Tibial nerve (tissue), 4 donors: ENCODE measurements at regions not wholly inside any gene's neighbourhood (a gene's known extent, or its start where the extent isn't known, plus 50 kb on each side); places are given as distances from the start of the nearest gene placed in this dataset.

Experiments used
- DNase-seq, 2 donors: peaks; one replicate each; pipeline ENCODE4 v3.0.0-alpha.2; 2019; ENCODE audit warnings: low spot score in 2 of 2
- H3K27ac ChIP-seq, 4 donors: fragments of 200-600 bp; sonication (generic) in 3 of 4; one replicate each; pipeline ENCODE4 v1.5.1; 2017 to 2019; ENCODE audit warnings: mild to moderate bottlenecking in 1 of 4
- H3K27me3 ChIP-seq, 2 donors: fragments of 200-600 bp; sonication (generic) in 1 of 2; one replicate each; pipeline versions ENCODE4 v1.5.1 to v1.6.0; 2017 to 2019
- H3K36me3 ChIP-seq, 3 donors: fragments of 200-600 bp; sonication (generic); one replicate each; pipeline ENCODE4 v1.5.1; 2018 to 2019
- H3K4me1 ChIP-seq, 4 donors: fragments of 200-600 bp; sonication (generic) in 3 of 4; one replicate each; pipeline ENCODE4 v1.5.1; 2017 to 2019
- H3K4me3 ChIP-seq, 4 donors: fragments of 200-600 bp; sonication (generic) in 3 of 4; one replicate each; pipeline ENCODE4 v1.5.1; 2017 to 2019; ENCODE audit warnings: mild to moderate bottlenecking in 1 of 4, moderate library complexity in 1 of 4
- H3K9me3 ChIP-seq, 4 donors: fragments of 200-600 bp; sonication (generic) in 3 of 4; one replicate each; pipeline ENCODE4 v1.5.1; 2017 to 2019
- EP300 ChIP-seq, 2 donors: sonication (generic); formaldehyde crosslinking; IDR thresholded peaks; one replicate each; pipeline ENCODE4 v1.6.1; 2017; ENCODE audit warnings: antibody characterized with exemption in 2 of 2, mild to moderate bottlenecking in 1 of 2
- POLR2A ChIP-seq, 2 donors: fragments of 450-650 bp; IDR thresholded peaks; one replicate each; pipeline ENCODE4 v1.6.1; 2017; ENCODE audit warnings: antibody characterized with exemption in 2 of 2, mild to moderate bottlenecking in 2 of 2, moderate library complexity in 2 of 2
- WGBS, 2 donors: methylation state at CpG; one replicate each; pipeline ENCODE4 v1.1.5; 2018; 5-methylcytosine and 5-hydroxymethylcytosine counted together
- TF ChIP-seq, protein P1 (sequence below), 5 experiments: fragments of 200-600 bp in 3 of 5; fragments of 450-650 bp in 2 of 5; sonication (generic) in 3 of 5; IDR thresholded peaks; one replicate each; pipeline ENCODE4 v1.5.1; 2016 to 2019; ENCODE audit warnings: antibody characterized with exemption in 5 of 5, mild to moderate bottlenecking in 3 of 5, moderate library complexity in 2 of 5

DNA sequence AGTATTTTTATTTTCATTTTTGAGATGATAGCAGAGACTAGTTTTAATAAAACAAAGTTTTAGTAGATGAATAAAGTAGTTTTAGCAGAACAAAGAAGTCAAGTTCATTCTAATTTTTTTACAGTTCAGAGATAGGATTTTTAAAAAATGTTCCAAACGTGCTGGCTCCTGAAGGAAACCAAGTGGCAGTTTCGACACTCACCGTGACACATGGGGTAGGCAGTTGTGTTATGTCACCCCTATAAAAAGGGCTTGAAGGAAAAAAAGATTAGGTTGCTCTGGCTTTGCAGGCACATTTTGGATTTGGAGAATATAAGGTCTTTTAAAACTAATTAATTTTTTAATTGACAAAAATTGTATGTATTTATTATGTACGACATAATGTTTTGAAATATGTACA, 305.2 kb downstream of the NDFIP2 start:
- H3K9me3 ChIP-seq, result peaks cover 0 to 36% (median 2%) of the 10 kb centered on the region in 4 donors
- WGBS, 2 donors, result 93 to 96% methylated on average over 4 of the region's 4 CpGs

DNA sequence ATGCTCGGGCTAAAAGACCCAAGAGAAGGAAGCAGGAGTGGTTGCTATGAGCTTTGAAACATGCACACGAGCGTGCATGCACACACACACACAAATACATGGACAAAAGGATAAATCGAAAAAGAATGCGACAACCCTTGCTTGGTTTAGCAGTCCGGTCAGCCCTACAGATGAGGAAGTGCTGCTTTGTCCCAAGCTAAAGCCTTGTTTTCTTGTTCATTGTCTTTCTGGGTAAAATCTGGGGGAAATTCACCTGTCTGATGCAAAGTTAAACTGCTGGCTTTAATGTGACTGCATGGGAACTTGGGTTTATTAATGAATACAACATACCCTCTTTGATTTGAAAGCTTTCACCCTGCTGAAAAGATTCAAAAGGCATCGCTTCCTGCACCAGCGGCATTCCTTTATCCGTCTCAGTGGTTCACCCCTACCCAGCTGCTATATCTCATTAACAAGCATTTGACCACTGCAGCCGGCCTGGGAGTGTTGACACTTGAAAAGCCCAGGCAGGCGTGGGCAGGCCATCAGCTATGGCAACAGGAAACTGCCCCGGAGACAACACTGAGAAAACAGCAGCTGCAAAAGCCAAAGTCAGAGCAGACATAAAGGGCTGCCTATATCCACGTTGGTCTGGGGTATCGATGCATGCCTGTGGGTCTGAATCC, 301.7 kb downstream of the NDFIP2 start:
- peak overlapping the region in 1 of 4 donors; percentile 8 for H3K27ac ChIP-seq
- H3K4me3 ChIP-seq, result no peak overlapping the region
- H3K27me3 ChIP-seq, result no peaks in the 10 kb centered on the region
- DNase-seq, result peak in 1 of 2 donors; percentile 23
- no peaks in the 10 kb centered on the region for H3K36me3 ChIP-seq
- peaks cover 0 to 23% (median 3%) of the 10 kb centered on the region in 4 donors for H3K4me1 ChIP-seq
- WGBS, 2 donors, result 37 to 40% methylated on average over 14 of the region's 14 CpGs
- peaks cover 0 to 4% (median 2%) of the 10 kb centered on the region in 4 donors for H3K9me3 ChIP-seq
- TF ChIP-seq, protein P1, sequence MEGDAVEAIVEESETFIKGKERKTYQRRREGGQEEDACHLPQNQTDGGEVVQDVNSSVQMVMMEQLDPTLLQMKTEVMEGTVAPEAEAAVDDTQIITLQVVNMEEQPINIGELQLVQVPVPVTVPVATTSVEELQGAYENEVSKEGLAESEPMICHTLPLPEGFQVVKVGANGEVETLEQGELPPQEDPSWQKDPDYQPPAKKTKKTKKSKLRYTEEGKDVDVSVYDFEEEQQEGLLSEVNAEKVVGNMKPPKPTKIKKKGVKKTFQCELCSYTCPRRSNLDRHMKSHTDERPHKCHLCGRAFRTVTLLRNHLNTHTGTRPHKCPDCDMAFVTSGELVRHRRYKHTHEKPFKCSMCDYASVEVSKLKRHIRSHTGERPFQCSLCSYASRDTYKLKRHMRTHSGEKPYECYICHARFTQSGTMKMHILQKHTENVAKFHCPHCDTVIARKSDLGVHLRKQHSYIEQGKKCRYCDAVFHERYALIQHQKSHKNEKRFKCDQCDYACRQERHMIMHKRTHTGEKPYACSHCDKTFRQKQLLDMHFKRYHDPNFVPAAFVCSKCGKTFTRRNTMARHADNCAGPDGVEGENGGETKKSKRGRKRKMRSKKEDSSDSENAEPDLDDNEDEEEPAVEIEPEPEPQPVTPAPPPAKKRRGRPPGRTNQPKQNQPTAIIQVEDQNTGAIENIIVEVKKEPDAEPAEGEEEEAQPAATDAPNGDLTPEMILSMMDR (IDR thresholded peaks at IDR 0.05), result no peak
- TF ChIP-seq EP300 (IDR thresholded peaks at IDR 0.05), result peak in 1 of 2 donors; percentile 23

More for the DNA sequence above, 305.2 kb downstream of the NDFIP2 start:
- no peak overlapping the region for H3K27ac ChIP-seq
- H3K36me3 ChIP-seq, result no peaks in the 10 kb centered on the region
- no peak overlapping the region for H3K4me3 ChIP-seq
- no peaks in the 10 kb centered on the region for H3K27me3 ChIP-seq
- DNase-seq, result no peak
- no peak for TF ChIP-seq POLR2A (IDR thresholded peaks at IDR 0.05)
- no peak for TF ChIP-seq EP300 (IDR thresholded peaks at IDR 0.05)
- TF ChIP-seq, protein P1 (IDR thresholded peaks at IDR 0.05), result no peak
- peaks cover 0 to 11% (median 0%) of the 10 kb centered on the region in 4 donors for H3K4me1 ChIP-seq

DNA sequence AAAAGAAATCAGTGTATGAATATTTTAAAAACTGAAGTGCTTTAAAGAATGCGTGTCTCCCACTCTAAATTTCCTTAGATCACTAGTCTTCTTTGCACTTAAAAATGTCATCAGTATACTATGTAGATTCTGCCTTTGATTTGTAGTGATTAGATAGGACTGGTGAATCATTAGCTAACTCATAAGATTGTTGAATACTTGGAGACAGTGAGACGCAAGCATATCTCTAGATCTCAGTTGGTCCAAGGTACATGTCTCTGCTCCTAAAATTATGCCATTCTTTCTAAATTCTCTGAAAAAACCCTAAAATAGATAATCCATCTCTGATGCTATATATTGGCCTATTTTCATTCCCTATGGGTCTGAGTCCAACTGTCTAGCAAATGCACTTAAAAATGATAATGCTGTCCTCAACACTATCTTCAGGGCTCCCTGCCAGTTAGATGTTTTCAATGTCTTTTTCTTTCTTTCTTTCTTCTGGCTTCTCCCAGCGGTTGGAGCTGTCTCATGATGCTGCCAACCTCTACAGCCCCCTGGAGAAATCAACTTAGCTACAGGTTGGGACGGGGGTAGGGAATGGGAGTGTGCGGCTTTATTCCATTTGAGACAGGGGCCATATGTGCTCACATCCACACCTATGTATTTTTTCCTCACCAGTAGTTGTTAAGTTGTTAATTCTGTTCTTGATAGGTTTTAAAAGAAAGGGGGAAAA, 301.0 kb downstream of the NDFIP2 start:
- TF ChIP-seq, protein P1 (IDR thresholded peaks at IDR 0.05), result no peak
- TF ChIP-seq EP300 (IDR thresholded peaks at IDR 0.05), result no peak
- no peak for TF ChIP-seq POLR2A (IDR thresholded peaks at IDR 0.05)
- no peaks in the 10 kb centered on the region for H3K27me3 ChIP-seq
- no peaks in the 10 kb centered on the region for H3K36me3 ChIP-seq
- 91 to 93% methylated on average over 5 of the region's 5 CpGs for WGBS, 2 donors
- H3K9me3 ChIP-seq, result no peaks in the 10 kb centered on the region
- H3K4me1 ChIP-seq, result peaks cover 0 to 23% (median 3%) of the 10 kb centered on the region in 4 donors
- no peak for DNase-seq
- no peak overlapping the region for H3K4me3 ChIP-seq
- no peak overlapping the region for H3K27ac ChIP-seq

DNA sequence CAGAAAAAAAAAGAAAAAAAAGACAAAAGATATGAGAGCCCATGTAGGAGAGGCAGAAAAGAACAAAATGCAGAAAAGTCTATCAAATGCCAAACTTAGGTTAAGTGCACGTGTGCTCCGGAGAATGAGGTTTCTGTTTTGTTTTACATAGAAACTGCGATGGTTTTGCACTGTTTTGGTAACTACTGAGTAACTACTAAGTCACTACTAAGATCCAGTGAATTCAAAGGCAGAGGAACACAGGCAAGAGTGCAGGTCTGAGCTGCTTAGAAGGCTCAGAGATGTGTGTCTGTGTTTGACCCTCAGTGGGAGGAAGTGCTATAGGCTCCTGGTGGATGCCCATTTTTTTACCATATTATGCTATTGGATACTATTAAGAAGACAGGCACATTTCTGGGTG, 299.3 kb downstream of the NDFIP2 start:
- Histone ChIP-seq H3K4me1 (peaks cover 0 to 28% (median 3%) of the 10 kb centered on the region in 4 donors), H3K9me3 (no peaks in the 10 kb centered on the region), H3K36me3 (no peaks in the 10 kb centered on the region), H3K4me3 (no peak overlapping the region), H3K27ac (no peak overlapping the region), H3K27me3 (no peaks in the 10 kb centered on the region)
- 54 to 62% methylated on average over 3 of the region's 3 CpGs for WGBS, 2 donors
- TF ChIP-seq, protein P1 (IDR thresholded peaks at IDR 0.05), result no peak
- TF ChIP-seq EP300 (IDR thresholded peaks at IDR 0.05) (no peak), POLR2A (IDR thresholded peaks at IDR 0.05) (no peak)
- DNase-seq, result no peak

DNA sequence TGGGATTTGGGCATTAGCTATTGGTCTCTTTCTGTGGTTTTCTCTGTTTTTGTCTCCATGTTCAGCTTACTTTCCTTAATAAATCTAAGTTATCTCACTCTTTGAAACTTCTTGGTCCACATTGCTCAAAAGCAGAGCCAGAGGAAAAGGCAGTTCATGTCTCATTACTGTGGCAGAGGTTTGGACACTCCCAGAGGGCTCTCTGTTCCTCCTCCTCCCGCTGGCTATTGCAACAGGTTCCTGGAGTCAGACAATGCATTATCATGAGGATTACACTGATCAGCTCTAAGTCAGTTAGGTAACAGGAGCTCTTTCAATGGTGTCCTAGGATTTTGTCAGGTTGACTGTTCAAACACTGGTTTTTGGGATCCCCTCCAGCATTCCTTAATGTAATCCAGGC, 298.8 kb downstream of the NDFIP2 start:
- Histone ChIP-seq H3K27me3 (no peaks in the 10 kb centered on the region), H3K36me3 (no peaks in the 10 kb centered on the region), H3K4me1 (peaks cover 0 to 28% (median 3%) of the 10 kb centered on the region in 4 donors), H3K9me3 (no peaks in the 10 kb centered on the region), H3K4me3 (no peak overlapping the region), H3K27ac (peak overlapping the region in 1 of 4 donors; percentile 11)
- TF ChIP-seq POLR2A (IDR thresholded peaks at IDR 0.05), result no peak
- TF ChIP-seq EP300 (IDR thresholded peaks at IDR 0.05), result peak in 1 of 2 donors; percentile 5
- DNase-seq, result peak; percentile 29 to 42
- WGBS, 2 donors, result 48 to 56% methylated on average over 1 of the region's 1 CpG
